ENCODE measurements at regions not wholly inside any gene's neighbourhood (a gene's known extent, or its start where the extent isn't known, plus 50 kb on each side); places are given as distances from the start of the nearest gene placed in this dataset.

DNA sequence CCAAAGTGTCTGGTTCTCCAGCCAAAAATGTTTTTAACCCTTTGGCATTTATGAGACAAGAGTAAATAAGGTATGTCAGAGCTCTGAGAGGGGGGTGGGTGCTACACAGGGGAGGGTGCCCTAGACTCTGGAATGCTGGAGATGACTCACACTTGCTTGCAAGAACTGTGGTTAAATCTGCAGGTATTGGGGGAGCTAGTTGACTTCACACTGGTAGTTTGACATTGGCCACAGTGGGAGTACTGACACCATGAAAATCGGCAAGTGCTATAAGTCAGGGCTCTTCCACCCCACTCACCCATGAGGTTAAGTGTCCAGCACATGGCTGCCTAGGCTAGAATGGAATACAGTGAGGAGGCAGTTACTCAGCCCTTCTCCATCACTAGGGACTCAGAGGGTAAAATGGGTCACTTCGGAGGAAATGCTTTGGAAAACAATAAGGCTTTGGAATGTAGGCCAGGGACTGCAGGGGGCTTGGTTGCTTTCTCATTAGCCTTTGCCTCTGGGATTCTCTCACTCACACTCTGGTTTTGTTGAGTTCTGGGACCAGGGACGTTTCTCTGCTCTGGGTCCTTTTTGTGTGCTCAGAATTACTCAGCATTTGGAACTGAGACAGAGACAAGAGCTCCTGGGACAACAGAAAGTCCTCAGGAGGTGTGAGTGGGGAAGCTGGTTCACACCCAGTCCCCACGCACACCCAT is 91.6 kb downstream of the ACKR3 start:
- no peak overlapping the region for H3K4me3 ChIP-seq (ENCODE audit: low read depth, low read length)
- TF ChIP-seq, protein P1, sequence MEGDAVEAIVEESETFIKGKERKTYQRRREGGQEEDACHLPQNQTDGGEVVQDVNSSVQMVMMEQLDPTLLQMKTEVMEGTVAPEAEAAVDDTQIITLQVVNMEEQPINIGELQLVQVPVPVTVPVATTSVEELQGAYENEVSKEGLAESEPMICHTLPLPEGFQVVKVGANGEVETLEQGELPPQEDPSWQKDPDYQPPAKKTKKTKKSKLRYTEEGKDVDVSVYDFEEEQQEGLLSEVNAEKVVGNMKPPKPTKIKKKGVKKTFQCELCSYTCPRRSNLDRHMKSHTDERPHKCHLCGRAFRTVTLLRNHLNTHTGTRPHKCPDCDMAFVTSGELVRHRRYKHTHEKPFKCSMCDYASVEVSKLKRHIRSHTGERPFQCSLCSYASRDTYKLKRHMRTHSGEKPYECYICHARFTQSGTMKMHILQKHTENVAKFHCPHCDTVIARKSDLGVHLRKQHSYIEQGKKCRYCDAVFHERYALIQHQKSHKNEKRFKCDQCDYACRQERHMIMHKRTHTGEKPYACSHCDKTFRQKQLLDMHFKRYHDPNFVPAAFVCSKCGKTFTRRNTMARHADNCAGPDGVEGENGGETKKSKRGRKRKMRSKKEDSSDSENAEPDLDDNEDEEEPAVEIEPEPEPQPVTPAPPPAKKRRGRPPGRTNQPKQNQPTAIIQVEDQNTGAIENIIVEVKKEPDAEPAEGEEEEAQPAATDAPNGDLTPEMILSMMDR (IDR thresholded peaks at IDR 0.05; ENCODE audit: low read depth, low read length, missing control alignments), result no peak
- DNase-seq (ENCODE audit: low read depth), result no peak

DNA sequence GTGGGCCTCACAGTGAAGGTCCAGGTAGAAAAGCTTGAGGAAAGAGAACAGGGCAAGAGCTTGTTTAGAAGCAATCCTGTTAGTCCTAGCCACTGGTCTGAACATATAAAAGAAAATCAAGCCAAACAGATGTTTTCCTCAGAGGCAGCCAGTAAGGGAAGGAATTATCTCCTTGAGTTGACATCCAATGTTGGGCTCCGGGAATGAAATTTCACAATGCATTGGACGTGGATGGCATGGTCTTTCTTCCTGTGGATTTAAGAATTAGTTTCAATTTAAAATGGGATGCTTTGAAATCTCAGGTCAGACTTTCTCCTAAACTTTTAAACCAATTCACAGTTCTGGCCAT is 92.1 kb downstream of the ACKR3 start:
- no peak for DNase-seq (ENCODE audit: low read depth)
- TF ChIP-seq, protein P1 (IDR thresholded peaks at IDR 0.05; ENCODE audit: low read depth, low read length, missing control alignments), result no peak
- H3K4me3 ChIP-seq (ENCODE audit: low read depth, low read length), result no peak overlapping the region

DNA sequence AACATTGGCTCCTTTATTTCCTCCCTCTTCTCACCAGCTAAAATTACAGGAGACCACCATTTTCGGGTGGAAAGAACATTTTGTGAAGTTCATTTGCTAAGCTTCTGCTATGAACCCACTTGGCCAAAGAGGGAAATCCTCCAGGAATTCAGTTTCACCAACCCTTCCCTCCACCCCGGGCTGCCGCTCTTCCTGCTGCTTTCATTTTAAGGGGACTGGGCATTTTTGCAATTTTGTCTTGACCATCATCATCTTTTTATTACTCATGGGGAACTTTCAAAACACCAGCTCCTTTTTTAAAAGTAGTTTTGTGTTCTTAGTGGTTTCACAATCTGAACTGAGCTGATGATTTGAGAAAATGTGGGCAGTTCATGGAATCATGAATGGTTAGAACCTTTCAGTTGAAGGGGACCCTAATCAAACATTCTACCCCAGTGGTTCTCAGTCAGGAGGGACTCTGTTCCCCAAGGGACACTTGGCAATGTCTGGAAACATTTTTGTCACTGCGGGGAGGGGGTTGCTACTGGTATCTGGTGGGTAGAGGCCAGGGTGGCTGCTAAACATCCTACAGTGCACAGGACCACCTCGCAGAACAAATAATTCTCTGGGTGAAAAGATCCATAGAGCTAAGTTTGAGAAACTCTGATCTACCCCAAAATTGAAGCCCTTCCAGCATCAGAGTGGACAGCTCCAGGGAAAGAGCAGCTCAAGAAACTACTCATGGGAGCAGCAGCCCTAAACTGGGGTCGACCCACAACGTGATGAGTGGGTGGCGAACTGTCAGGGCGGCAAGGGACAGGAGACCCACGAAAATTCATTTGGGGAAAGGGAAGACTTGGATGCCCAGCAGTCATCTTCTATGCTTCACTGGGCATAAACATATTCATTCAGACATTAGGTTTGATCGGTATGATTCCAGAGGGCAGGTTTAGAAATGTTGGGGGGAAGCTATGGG is 92.9 kb downstream of the ACKR3 start:
- TF ChIP-seq, protein P1 (IDR thresholded peaks at IDR 0.05; ENCODE audit: low read depth, low read length, missing control alignments), result no peak
- no peak for DNase-seq (ENCODE audit: low read depth)

DNA sequence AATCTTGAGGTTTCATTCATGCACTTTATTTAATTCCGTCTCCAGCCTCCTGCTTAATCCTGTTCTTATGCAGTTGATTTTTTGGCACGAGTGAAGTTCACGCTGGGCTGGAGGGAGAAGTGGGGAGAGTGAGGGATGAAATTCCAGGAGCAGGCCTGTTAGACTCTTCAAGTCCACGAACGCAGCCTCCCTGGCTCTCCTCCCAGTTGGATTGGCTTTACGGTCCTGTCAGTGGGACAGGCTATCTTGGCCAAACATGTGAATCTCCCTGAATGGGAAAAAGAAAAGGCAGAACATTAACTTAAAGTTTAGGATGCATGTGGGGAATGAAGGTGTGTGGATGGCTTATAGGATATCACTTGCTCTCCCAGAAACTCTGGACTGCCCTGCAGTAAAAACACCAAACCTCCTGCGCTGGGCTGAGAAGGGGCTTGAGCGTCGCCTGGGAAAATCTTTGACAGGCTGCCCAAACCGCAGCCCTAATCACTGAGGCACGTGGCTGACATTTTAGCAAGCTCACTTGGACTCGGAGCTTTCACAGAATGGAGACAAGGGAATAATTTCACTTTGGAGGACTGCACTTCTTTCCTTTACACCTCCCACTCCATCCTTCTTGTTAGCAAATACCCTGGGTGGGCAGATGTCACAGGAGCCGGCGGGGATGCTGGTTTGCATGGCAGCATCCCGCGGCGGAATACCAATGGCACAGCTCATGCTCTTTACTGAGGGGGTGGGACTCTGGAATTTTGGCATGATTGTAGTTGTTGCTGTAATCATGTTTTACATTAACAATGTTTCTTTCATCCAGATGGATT is 93.9 kb downstream of the ACKR3 start:
- TF ChIP-seq, protein P1 (IDR thresholded peaks at IDR 0.05; ENCODE audit: low read depth, low read length, missing control alignments), result no peak
- DNase-seq (ENCODE audit: low read depth), result no peak
- no peak overlapping the region for H3K4me3 ChIP-seq (ENCODE audit: low read depth, low read length)

More for the DNA sequence above, 92.9 kb downstream of the ACKR3 start:
- no peak overlapping the region for H3K4me3 ChIP-seq (ENCODE audit: low read depth, low read length)

DNA sequence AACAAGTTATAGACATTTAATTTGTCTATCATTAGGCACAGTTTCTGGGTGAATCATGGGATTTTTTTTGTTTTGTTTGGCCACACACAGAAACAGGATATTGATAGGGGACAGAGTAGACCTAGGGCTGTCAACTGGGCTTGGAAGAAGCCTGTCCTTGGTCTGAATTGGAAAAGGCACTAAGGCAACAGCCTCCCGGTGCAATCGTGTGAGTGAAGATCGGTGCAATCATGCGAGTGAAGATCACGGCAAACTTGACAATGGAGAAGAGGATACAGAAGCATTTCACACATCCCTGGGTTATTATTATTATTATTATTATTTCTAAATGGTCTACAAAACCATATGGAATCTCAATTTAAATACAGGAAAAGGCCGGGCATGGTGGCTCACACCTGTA is 94.5 kb downstream of the ACKR3 start:
- TF ChIP-seq, protein P1 (IDR thresholded peaks at IDR 0.05; ENCODE audit: low read depth, low read length, missing control alignments), result no peak
- no peak overlapping the region for H3K4me3 ChIP-seq (ENCODE audit: low read depth, low read length)
- no peak for DNase-seq (ENCODE audit: low read depth)

DNA sequence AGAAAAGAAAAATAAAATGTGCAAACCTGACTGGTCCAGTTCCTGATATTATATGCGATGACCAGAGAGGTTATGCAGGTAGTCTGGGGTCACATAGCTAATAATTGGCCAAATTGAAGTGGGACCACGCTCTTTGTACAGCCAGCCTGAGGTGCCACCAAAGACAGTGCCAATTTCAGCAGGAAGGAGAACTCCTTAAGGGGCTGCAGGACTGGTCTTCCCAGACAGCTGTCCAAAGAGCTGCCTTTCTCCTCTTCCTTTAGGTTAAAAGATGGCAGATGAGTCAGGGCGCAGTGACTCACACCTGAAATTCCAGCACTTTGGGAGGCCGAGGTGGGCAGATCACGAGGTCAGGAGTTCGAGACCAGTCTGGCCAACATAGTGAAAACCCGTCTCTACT is 95.5 kb downstream of the ACKR3 start:
- no peak overlapping the region for H3K4me3 ChIP-seq (ENCODE audit: low read depth, low read length)
- TF ChIP-seq, protein P1 (IDR thresholded peaks at IDR 0.05; ENCODE audit: low read depth, low read length, missing control alignments), result no peak
- DNase-seq (ENCODE audit: low read depth), result no peak

Data from GM12864 (cell line).